SKM-1 (cell line): ENCODE measurements at regions not wholly inside any gene's neighbourhood (a gene's known extent, or its start where the extent isn't known, plus 50 kb on each side); places are given as distances from the start of the nearest gene placed in this dataset.
"Not testable (repeated sequence)": the region's sequence is repeated elsewhere in the genome, so short reads cannot be mapped to it uniquely, and the experiment has no call there.

Experiments
- DNase-seq: peaks from one replicate; lab custom pipeline; 2025; ENCODE audit not compliant: unreplicated experiment; lab: John Stamatoyannopoulos, UW

- DNase-seq: no peak
Measured at GRCh38 chr3:182389071-182389815, 404.1 kb upstream of the ATP11B start.

DNA sequence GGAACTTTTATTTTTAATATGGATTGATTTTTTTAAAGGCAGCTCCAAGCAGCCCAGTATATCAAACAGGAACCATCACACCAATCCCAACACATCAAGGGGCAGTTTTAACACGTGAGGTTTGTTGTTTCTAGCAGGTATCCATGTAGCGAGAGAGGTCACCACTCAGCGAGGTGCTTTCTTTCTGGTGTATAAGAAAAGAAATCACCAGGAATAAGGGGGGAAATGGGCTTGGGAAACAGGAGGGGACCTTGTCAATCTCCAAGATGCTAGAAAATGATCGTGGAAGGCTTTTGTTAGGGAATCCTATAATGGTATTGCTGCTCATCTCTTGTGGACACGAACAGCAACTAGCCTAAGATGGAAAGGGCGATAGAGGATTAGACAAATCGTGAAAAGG is 402.9 kb upstream of the ATP11B start:
- DNase-seq: no peak

- DNase-seq: no peak
Measured at GRCh38 chr3:182392182-182392937, 400.9 kb upstream of the ATP11B start.

GRCh38 chr3:182393151-182393550 is 400.2 kb upstream of the ATP11B start:
- DNase-seq: no peak

GRCh38 chr3:182393830-182394367 is 399.4 kb upstream of the ATP11B start:
- no peak for DNase-seq

- no peak for DNase-seq
Measured at GRCh38 chr3:182397164-182397563, 396.1 kb upstream of the ATP11B start.

DNA sequence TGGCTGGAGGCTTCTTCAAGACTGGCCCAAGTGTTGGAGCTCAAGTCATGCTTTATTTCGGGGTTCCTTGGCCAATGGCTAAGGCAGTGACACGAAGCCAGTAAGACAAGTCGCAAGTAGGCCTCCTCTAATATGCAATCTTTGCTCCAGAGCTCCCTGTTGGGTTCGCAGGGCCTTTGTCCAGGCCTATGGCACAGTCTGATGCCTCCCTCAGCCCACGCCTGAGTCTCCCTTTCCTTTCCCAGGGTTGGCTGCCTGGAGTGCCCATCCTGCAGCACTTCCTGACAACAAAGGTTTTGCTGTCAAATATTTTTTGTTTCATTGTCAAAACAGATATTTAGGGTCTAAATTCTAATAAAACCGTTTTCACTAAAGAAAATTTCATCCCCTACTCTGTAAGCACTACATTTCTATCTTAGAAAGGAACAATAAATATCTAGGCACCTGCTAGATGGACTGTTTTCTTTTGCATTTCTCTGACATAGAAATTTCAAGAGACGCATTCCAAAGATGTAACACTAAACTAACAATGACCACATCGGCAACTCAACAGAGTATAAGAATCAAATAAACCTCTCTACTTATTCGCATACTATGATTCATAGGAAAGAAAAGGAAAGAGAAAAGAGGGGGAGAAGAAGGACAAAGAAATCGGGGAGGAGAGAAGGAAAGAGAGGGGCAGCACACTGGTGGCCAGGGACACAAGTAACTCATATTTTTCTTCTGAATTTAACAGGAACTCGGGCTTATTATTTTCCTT is 393.1 kb upstream of the ATP11B start:
- no peak for DNase-seq

GRCh38 chr3:182400838-182401237 is 392.5 kb upstream of the ATP11B start:
- no peak for DNase-seq

- DNase-seq: no peak
Measured at GRCh38 chr3:182404031-182404430, 389.3 kb upstream of the ATP11B start.

- DNase-seq: no peak
Measured at GRCh38 chr3:182405759-182406158, 387.5 kb upstream of the ATP11B start.

DNA sequence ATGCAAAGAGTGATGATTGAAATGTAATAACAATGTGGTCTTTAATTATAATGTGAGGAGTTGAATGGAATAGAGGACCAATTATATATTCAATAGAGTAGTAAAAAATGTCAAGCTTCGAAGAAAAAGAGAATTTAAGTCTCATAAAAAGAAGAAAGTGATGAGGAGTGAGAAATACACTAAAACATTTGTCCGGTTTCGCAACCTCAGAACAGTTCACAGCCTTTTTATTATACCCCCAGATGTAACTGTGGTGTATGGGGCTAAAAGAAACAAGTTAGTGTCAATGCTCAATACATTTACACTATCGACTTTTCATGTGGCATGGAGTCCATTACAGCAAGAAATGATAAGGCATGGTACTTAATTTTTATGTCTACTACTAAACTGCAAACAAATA is 386.5 kb upstream of the ATP11B start:
- no peak for DNase-seq

DNA sequence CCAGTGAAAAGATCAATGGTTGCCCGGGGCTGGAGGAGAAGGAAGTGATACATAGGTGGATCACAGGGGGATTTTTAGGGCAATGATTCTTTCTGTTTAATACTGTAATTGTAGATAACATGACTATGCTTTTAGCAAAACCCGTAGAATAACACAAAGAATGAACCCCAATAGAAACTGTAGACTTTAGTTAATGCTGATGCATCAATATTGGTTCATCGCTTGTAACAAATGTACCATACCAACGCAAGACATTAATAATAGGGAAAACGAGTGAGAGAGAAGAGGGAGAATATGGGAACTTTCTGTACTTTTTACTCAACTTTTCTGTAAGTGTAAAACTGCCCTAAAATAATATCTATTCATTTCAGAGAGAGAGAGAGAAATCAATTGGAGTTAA is 383.3 kb upstream of the ATP11B start:
- DNase-seq: no peak

- DNase-seq: no peak
Measured at GRCh38 chr3:182412066-182412465, 381.2 kb upstream of the ATP11B start.

- no peak for DNase-seq
Measured at GRCh38 chr3:182413061-182413460, 380.2 kb upstream of the ATP11B start.

DNA sequence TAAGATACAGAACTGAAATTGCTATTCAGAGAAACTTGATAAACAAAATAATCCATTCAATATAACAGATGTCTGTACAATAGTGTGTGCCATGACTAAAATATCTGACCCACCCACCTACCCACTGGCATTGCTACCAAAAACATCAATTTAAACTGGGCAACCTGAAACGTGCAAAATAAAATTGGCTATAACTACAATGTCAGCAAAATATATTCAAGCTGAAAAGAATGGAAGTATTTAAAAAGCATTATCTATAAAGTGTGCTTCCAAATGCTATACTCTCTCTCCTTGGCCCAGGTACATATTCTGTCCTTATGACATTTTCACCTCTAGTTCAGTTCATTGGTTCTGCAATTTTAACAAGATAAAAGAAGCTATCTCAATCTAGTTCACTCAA is 379.6 kb upstream of the ATP11B start:
- no peak for DNase-seq

GRCh38 chr3:182414586-182414985 is 378.7 kb upstream of the ATP11B start:
- DNase-seq: no peak

DNA sequence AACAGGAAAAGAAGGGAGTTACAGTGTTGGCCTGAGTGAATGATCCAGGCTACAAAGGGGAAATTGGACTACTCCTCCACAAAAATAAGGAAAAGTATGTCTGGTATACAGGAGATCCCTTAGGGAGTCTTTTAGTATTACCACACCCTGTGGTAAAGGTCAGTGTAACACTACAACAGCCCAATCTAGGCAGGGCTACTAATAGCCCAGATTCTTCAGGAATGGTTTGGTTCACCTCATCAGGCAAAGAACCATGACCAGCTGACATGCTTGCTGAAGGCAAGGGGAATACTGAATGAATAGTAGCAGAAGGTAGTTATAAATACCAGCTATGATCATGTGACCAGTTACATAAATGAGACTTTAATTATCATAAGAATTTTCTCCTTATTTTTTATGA is 372.6 kb upstream of the ATP11B start:
- no peak for DNase-seq

DNA sequence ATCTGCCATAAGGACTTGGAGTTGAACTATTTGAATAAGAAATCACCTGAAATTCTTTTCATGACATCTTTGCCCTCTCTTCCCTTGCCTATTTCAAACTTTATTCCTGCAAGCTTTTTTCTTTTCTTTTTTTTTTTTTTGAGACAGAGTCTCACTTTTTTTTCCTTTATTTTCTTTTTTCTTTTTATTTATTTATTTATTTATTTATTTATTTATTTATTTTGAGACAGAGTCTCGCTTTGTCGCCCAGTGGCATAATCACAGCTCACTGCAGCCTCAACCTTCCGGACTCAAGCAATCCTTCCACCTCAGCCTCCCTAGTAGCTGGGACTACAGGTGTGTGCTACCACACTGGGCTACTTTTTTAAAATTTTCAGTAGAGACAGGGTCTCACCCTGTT is 369.3 kb upstream of the ATP11B start:
- DNase-seq: no peak

DNA sequence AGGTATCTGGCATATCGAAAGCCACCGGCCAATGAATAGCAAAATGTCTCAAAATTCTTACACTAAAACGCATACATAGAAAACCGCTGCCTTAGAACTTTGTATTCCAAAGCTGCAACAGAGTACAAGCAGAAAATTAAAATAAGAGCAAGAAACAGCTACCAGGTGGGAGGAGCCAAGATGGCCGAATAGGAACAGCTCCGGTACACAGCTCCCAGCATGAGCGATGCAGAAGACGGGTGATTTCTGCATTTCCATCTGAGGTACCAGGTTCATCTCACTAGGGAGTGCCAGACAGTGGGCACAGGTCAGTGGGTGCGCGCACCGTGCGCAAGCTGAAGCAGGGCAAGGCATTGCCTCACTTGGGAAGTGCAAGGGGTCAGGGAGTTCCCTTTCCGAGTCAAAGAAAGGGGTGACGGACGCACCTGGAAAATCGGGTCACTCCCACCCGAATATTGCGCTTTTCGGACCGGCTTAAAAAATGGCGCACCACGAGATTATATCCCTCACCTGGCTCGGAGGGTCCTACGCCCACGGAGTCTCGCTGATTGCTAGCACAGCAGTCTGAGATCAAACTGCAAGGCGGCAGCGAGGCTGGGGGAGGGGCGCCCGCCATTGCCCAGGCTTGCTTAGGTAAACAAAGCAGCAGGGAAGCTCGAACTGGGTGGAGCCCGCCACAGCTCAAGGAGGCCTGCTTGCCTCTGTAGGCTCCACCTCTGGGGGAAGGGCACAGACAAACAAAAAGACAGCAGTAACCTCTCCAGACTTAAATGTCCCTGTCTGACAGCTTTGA is 367.2 kb upstream of the ATP11B start:
- not testable (repeated sequence) for DNase-seq

- DNase-seq: not testable (repeated sequence)
Measured at GRCh38 chr3:182431972-182432371, 361.3 kb upstream of the ATP11B start.

GRCh38 chr3:182435860-182436259 is 357.4 kb upstream of the ATP11B start:
- no peak for DNase-seq
